ENCODE measurements at regions not wholly inside any gene's neighbourhood (a gene's known extent, or its start where the extent isn't known, plus 50 kb on each side); places are given as distances from the start of the nearest gene placed in this dataset.

- Mint-ChIP-seq H3K27ac (ENCODE audit: unreplicated experiment) (no peak overlapping the region), H3K9me3 (ENCODE audit: unreplicated experiment) (no peaks in the 10 kb centered on the region), H3K27me3 (ENCODE audit: low read depth, unreplicated experiment) (no peaks in the 10 kb centered on the region), H3K4me1 (ENCODE audit: low read depth, unreplicated experiment) (no peaks in the 10 kb centered on the region), H3K4me3 (ENCODE audit: unreplicated experiment) (no peak overlapping the region), H3K36me3 (ENCODE audit: low read depth, unreplicated experiment) (no peaks in the 10 kb centered on the region)
- no peak overlapping the region for H2AFZ ChIP-seq (ENCODE audit: low read depth, low read length)
- no peak overlapping the region for H3K4me2 ChIP-seq (ENCODE audit: low read length)
- FAIRE-seq (no peak), DNase-seq (ENCODE audit: low read depth) (no peak)
- no peaks in the 10 kb centered on the region for H3K27me3 ChIP-seq (ENCODE audit: insufficient read depth, low read length)
- no peaks in the 10 kb centered on the region for H3K79me2 ChIP-seq (ENCODE audit: insufficient read depth, low read length)
- H3K4me3 ChIP-seq (ENCODE audit: insufficient read depth, low read depth, low read length): no peak overlapping the region
- no peaks in the 10 kb centered on the region for H3K9me3 ChIP-seq (ENCODE audit: insufficient read depth, low read depth, low read length)
- no peaks in the 10 kb centered on the region for H4K20me1 ChIP-seq (ENCODE audit: insufficient read depth, low read length)
- no peak overlapping the region for H3K9ac ChIP-seq (ENCODE audit: low read length)
- no peak overlapping the region for H3K27ac ChIP-seq (ENCODE audit: low read depth, low read length)
- no peaks in the 10 kb centered on the region for H3K4me1 ChIP-seq (ENCODE audit: insufficient read depth, low read length)
- no peaks in the 10 kb centered on the region for H3K36me3 ChIP-seq (ENCODE audit: insufficient read depth, low read length)
- TF ChIP-seq EZH2 (IDR thresholded peaks at IDR 0.05; ENCODE audit: insufficient read depth, low read length) (no peak), CTCF (IDR thresholded peaks at IDR 0.05; ENCODE audit: insufficient read depth, low read depth, low read length) (no peak)
Measured at GRCh38 chr21:30104241-30104640, 62.4 kb downstream of the CLDN17 start.

- no peaks in the 10 kb centered on the region for H3K9me3 Mint-ChIP-seq (ENCODE audit: unreplicated experiment)
- TF ChIP-seq CTCF (IDR thresholded peaks at IDR 0.05; ENCODE audit: insufficient read depth, low read depth, low read length) (no peak), EZH2 (IDR thresholded peaks at IDR 0.05; ENCODE audit: insufficient read depth, low read length) (no peak)
- no peaks in the 10 kb centered on the region for H3K27me3 ChIP-seq (ENCODE audit: insufficient read depth, low read length)
- no peaks in the 10 kb centered on the region for H3K27me3 Mint-ChIP-seq (ENCODE audit: low read depth, unreplicated experiment)
- DNase-seq (ENCODE audit: low read depth) (no peak), FAIRE-seq (no peak)
- no peaks in the 10 kb centered on the region for H3K79me2 ChIP-seq (ENCODE audit: insufficient read depth, low read length)
- no peak overlapping the region for H2AFZ ChIP-seq (ENCODE audit: low read depth, low read length)
- H3K27ac ChIP-seq (ENCODE audit: low read depth, low read length): no peak overlapping the region
- H3K9ac ChIP-seq (ENCODE audit: low read length): no peak overlapping the region
- no peaks in the 10 kb centered on the region for H4K20me1 ChIP-seq (ENCODE audit: insufficient read depth, low read length)
- H3K36me3 ChIP-seq (ENCODE audit: insufficient read depth, low read length): no peaks in the 10 kb centered on the region
- no peaks in the 10 kb centered on the region for H3K4me1 ChIP-seq (ENCODE audit: insufficient read depth, low read length)
- no peaks in the 10 kb centered on the region for H3K4me1 Mint-ChIP-seq (ENCODE audit: low read depth, unreplicated experiment)
- H3K4me3 Mint-ChIP-seq (ENCODE audit: unreplicated experiment): no peak overlapping the region
- no peaks in the 10 kb centered on the region for H3K36me3 Mint-ChIP-seq (ENCODE audit: low read depth, unreplicated experiment)
- H3K9me3 ChIP-seq (ENCODE audit: insufficient read depth, low read depth, low read length): no peaks in the 10 kb centered on the region
- H3K4me2 ChIP-seq (ENCODE audit: low read length): no peak overlapping the region
- H3K27ac Mint-ChIP-seq (ENCODE audit: unreplicated experiment): no peak overlapping the region
- no peak overlapping the region for H3K4me3 ChIP-seq (ENCODE audit: insufficient read depth, low read depth, low read length)
Measured at GRCh38 chr21:30102871-30103270, 63.7 kb downstream of the CLDN17 start.

- Histone ChIP-seq H3K27ac (ENCODE audit: low read depth, low read length) (no peak overlapping the region), H3K79me2 (ENCODE audit: insufficient read depth, low read length) (no peaks in the 10 kb centered on the region), H3K4me1 (ENCODE audit: insufficient read depth, low read length) (no peaks in the 10 kb centered on the region), H3K36me3 (ENCODE audit: insufficient read depth, low read length) (no peaks in the 10 kb centered on the region), H3K9me3 (ENCODE audit: insufficient read depth, low read depth, low read length) (no peaks in the 10 kb centered on the region), H3K4me2 (ENCODE audit: low read length) (no peak overlapping the region), H4K20me1 (ENCODE audit: insufficient read depth, low read length) (no peaks in the 10 kb centered on the region), H2AFZ (ENCODE audit: low read depth, low read length) (no peak overlapping the region), H3K4me3 (ENCODE audit: insufficient read depth, low read depth, low read length) (no peak overlapping the region), H3K27me3 (ENCODE audit: insufficient read depth, low read length) (no peaks in the 10 kb centered on the region), H3K9ac (ENCODE audit: low read length) (no peak overlapping the region)
- no peak overlapping the region for H3K27ac Mint-ChIP-seq (ENCODE audit: unreplicated experiment)
- no peak for DNase-seq (ENCODE audit: low read depth)
- H3K27me3 Mint-ChIP-seq (ENCODE audit: low read depth, unreplicated experiment): no peaks in the 10 kb centered on the region
- no peaks in the 10 kb centered on the region for H3K9me3 Mint-ChIP-seq (ENCODE audit: unreplicated experiment)
- FAIRE-seq: no peak
- no peaks in the 10 kb centered on the region for H3K36me3 Mint-ChIP-seq (ENCODE audit: low read depth, unreplicated experiment)
- no peaks in the 10 kb centered on the region for H3K4me1 Mint-ChIP-seq (ENCODE audit: low read depth, unreplicated experiment)
- TF ChIP-seq CTCF (IDR thresholded peaks at IDR 0.05; ENCODE audit: insufficient read depth, low read depth, low read length) (no peak), EZH2 (IDR thresholded peaks at IDR 0.05; ENCODE audit: insufficient read depth, low read length) (no peak)
- no peak overlapping the region for H3K4me3 Mint-ChIP-seq (ENCODE audit: unreplicated experiment)
Measured at GRCh38 chr21:30101967-30102366, 64.6 kb downstream of the CLDN17 start.

All from astrocyte (in vitro differentiated cells and primary cell).